ENCODE measurements at regions not wholly inside any gene's neighbourhood (a gene's known extent, or its start where the extent isn't known, plus 50 kb on each side); places are given as distances from the start of the nearest gene placed in this dataset.

DNA sequence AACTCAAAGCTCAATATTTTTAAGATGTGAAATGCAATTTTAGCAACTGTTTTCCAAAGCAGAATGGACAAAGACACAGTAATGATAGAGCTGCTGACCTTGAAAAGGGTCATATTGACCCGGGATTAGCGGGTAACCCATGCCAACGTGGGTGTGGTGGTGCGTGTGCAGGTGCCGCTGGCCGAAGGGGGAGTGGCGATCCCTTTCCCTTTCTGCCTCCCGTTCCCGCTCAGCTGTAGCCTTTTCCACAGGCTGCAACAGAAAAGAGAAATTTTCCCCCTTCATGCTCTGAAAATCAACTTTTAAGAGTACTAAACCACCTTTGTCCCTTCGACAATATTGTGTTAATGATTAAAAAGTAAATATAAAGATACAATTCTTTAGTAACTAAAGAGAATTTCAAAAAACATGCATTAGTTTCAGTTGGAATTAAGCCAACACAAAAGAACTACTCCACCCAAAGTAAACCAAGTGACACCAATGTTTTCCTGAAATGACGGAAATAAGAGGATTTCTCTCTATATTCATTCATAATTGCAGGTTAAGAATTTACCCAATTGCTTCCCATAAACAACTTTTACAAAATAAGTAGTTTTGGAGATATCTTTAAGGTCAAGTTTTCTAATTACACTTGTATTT, 105.2 kb downstream of the ZNF608 start:
- no peak for ATAC-seq
- Mint-ChIP-seq H3K4me1 (no peaks in the 10 kb centered on the region), H3K27ac (no peak overlapping the region), H3K4me3 (no peak overlapping the region), H3K9me3 (ENCODE audit: low read depth) (no peaks in the 10 kb centered on the region), H3K36me3 (ENCODE audit: low read depth) (no peaks in the 10 kb centered on the region), H3K27me3 (peaks cover 42% of the 10 kb centered on the region)
- ChIA-PET POLR2A (no interaction called here), CTCF (interaction anchor here (0.6 to 0.7 kb wide), 2 partner anchors 67 to 408 kb away, joined by 3 read pairs; no protein-coding TSS in a partner anchor)
- no peak for DNase-seq
- intact Hi-C loops (cut with DNase I, micrococcal nuclease): no loop called here

DNA sequence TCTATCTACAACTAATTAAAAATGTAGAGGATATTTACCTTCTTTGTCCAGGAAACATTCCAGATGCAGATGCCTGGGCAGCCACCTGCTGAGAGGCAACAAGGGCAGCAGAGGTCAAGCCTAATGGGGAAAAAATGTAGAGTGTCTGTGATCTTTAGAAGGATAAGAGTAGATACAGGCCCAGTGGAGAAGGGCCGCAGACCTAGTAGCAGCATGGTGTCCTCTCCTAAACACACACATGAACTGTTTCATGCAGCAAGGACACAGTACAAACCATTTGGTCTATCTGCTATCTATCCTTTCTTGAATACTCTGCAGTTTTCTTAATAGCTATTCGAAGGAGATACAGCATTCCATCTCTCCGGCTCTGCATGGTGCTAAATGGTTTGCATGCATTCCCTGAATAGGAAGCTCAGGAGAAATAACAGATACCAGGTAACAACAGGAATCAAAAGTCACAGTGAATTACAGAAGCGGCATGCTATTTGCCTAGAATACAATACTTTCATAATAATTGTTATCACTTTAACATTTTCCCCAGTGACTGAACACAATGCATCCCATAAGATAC, 107.3 kb downstream of the ZNF608 start:
- Mint-ChIP-seq H3K36me3 (ENCODE audit: low read depth) (no peaks in the 10 kb centered on the region), H3K4me1 (no peaks in the 10 kb centered on the region), H3K27ac (no peak overlapping the region), H3K9me3 (ENCODE audit: low read depth) (no peaks in the 10 kb centered on the region), H3K27me3 (peaks cover 40% of the 10 kb centered on the region), H3K4me3 (no peak overlapping the region)
- intact Hi-C loops (cut with DNase I, micrococcal nuclease): no loop called here
- ChIA-PET POLR2A (no interaction called here), CTCF (interaction anchor here (0.6 to 1.3 kb wide), 2 partner anchors 10 to 41 kb away, joined by 3 read pairs; no protein-coding TSS in a partner anchor)
- ATAC-seq (no peak), DNase-seq (no peak)

DNA sequence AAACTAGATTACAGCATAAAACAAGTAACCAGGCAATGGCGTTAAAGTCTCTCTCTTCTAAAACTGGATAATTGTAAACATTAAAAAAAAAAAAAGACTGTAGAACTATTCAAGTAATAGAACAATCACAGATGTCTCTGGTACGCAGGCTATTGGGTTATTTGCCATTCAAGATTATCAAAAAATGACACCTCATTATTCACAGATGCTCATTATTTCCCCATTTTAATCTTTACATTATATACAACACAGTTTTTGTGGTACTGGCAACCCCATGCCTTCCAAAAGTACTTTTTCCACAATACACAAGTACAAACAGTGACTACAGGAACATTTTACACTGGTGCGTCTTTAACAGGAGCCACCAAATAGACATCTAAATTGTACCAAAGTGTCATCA, 109.4 kb downstream of the ZNF608 start:
- DNase-seq (no peak), ATAC-seq (no peak)
- CTCF ChIA-PET: no interaction called here
- POLR2A ChIA-PET: no interaction called here
- no peaks in the 10 kb centered on the region for H3K4me1 Mint-ChIP-seq
- H3K27ac Mint-ChIP-seq: no peak overlapping the region
- intact Hi-C loops (cut with DNase I, micrococcal nuclease): no loop called here
- H3K4me3 Mint-ChIP-seq: no peak overlapping the region
- H3K9me3 Mint-ChIP-seq (ENCODE audit: low read depth): no peaks in the 10 kb centered on the region
- peaks cover 31% of the 10 kb centered on the region for H3K27me3 Mint-ChIP-seq
- no peaks in the 10 kb centered on the region for H3K36me3 Mint-ChIP-seq (ENCODE audit: low read depth)

DNA sequence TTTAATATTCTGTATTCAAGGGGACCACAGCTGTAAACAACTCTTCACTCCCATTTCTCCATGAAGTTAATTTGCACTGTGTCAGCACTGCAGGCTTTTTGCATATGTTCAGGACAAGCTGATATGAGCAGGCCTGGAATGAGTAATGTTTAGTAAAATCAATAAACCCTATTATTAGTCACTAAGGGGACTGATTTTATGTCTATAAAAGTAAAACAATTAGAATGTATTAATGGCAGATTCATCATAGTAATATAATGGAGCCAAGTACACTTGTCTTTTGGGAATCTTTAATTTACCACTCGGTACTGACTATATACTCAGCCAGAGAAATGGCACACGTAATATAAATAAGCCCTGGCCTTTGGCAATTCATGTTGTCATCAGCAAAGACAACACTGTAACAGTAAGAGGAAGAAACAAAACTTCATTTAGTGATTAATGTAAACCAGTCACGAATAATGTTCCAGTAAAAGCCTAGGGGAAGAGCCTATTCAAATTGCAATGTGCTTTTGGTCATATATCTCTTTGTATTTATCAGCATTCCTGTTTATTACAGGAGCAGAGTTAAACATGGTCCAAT, 111.6 kb downstream of the ZNF608 start:
- POLR2A ChIA-PET: no interaction called here
- ATAC-seq: no peak
- peaks cover 27% of the 10 kb centered on the region for H3K27me3 Mint-ChIP-seq

DNA sequence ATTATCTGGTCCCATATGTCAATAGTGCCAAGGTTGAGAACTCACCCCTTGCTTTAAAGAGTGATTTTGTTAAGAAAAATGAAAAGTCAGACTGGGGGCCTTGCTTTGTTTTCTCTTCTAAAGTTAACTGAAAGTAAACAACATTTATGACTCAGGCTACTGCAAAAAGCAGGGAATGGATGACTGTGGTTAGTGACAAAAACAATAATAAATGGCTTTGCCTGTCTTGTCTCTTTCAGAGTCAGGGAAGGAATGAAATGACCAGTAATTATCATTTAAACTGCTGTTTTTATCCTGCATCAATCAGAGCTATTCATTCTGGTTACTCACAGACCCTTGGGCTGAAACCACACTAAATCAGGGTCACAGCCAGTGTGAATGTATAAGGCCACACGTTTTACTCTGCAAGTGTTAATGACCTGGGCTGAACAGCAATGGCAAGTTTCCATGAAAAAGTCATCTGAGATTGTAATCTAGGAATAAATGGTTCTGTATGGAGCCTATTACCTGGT, 112.2 kb downstream of the ZNF608 start:
- no peak for DNase-seq
- Mint-ChIP-seq H3K4me1 (no peaks in the 10 kb centered on the region), H3K27ac (no peak overlapping the region), H3K4me3 (no peak overlapping the region), H3K9me3 (ENCODE audit: low read depth) (no peaks in the 10 kb centered on the region), H3K36me3 (ENCODE audit: low read depth) (no peaks in the 10 kb centered on the region), H3K27me3 (peaks cover 24% of the 10 kb centered on the region)
- ChIA-PET CTCF (interaction anchor here (0.6 kb wide), 1 partner anchor 215 kb away, joined by 3 read pairs; no protein-coding TSS in a partner anchor), POLR2A (no interaction called here)
- ATAC-seq: no peak
- intact Hi-C loops (cut with DNase I, micrococcal nuclease): no loop called here

More for the DNA sequence above, 111.6 kb downstream of the ZNF608 start:
- no peak for DNase-seq
- H3K36me3 Mint-ChIP-seq (ENCODE audit: low read depth): no peaks in the 10 kb centered on the region
- no peak overlapping the region for H3K4me3 Mint-ChIP-seq
- no peak overlapping the region for H3K27ac Mint-ChIP-seq
- CTCF ChIA-PET: no interaction called here
- H3K9me3 Mint-ChIP-seq (ENCODE audit: low read depth): no peaks in the 10 kb centered on the region
- no peaks in the 10 kb centered on the region for H3K4me1 Mint-ChIP-seq
- intact Hi-C loops (cut with DNase I, micrococcal nuclease): no loop called here

DNA sequence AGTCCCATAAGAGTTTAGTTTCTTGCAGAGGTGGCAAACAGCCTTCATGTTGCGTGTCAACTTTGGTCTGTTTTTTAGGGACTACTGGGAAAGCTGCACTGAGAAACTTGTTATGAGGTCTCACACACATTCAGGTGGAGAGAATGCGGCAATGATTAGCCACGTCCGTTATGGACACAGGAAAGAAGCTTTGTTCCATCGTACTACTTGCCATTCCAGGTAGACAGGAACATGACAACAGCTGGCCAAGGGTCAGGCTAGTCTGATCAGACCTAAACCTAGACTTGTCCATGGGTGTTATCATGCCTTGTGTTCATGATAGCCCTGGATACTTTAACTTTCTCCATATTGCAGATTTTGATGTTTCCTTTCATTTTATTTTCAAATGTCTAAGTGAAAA, 113.2 kb downstream of the ZNF608 start:
- no peaks in the 10 kb centered on the region for H3K4me1 Mint-ChIP-seq
- no peak for DNase-seq
- peaks cover 22% of the 10 kb centered on the region for H3K27me3 Mint-ChIP-seq
- no peaks in the 10 kb centered on the region for H3K36me3 Mint-ChIP-seq (ENCODE audit: low read depth)
- H3K4me3 Mint-ChIP-seq: no peak overlapping the region
- no peaks in the 10 kb centered on the region for H3K9me3 Mint-ChIP-seq (ENCODE audit: low read depth)
- no peak overlapping the region for H3K27ac Mint-ChIP-seq
- CTCF ChIA-PET: no interaction called here
- intact Hi-C loops (cut with DNase I, micrococcal nuclease): no loop called here
- POLR2A ChIA-PET: no interaction called here
- ATAC-seq: no peak

DNA sequence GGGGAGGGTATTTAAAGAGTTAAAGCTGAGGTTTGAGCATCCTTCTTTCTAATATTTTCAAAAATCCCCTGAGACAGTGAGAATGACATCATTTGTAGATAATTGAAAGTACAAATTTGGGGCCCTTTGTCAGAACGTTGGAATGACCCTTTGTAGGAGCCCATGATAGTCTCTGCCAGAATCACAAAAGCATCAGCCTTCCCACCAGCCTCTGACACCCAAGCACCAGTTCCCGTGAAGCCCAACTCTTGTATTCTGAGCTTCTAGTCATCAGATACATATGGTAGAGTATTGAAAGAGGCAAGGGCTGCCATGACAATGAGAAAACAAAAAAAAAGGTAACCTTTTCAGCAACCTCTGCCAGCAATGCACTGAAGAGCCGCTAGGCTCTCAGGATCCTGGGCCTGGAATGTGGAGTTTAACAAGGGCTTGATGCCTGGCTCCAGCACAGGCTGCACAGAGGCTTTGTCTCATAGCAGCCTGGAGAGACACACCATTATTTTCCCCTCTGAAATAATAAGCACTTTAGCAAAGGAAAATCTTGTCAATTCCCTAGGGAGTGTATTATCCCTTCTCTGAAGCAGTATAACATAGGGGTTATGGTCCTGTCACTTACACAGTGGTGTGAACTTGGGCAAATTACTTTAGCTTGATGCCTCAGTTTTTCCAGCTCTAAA, 114.4 kb downstream of the ZNF608 start:
- H3K36me3 Mint-ChIP-seq (ENCODE audit: low read depth): no peaks in the 10 kb centered on the region
- ChIA-PET CTCF (no interaction called here), POLR2A (no interaction called here)
- intact Hi-C loops (cut with DNase I, micrococcal nuclease): no loop called here
- DNase-seq: no peak
- no peak for ATAC-seq
- H3K9me3 Mint-ChIP-seq (ENCODE audit: low read depth): no peaks in the 10 kb centered on the region
- peaks cover 25% of the 10 kb centered on the region for H3K27me3 Mint-ChIP-seq
- no peak overlapping the region for H3K27ac Mint-ChIP-seq
- no peaks in the 10 kb centered on the region for H3K4me1 Mint-ChIP-seq
- H3K4me3 Mint-ChIP-seq: no peak overlapping the region

DNA sequence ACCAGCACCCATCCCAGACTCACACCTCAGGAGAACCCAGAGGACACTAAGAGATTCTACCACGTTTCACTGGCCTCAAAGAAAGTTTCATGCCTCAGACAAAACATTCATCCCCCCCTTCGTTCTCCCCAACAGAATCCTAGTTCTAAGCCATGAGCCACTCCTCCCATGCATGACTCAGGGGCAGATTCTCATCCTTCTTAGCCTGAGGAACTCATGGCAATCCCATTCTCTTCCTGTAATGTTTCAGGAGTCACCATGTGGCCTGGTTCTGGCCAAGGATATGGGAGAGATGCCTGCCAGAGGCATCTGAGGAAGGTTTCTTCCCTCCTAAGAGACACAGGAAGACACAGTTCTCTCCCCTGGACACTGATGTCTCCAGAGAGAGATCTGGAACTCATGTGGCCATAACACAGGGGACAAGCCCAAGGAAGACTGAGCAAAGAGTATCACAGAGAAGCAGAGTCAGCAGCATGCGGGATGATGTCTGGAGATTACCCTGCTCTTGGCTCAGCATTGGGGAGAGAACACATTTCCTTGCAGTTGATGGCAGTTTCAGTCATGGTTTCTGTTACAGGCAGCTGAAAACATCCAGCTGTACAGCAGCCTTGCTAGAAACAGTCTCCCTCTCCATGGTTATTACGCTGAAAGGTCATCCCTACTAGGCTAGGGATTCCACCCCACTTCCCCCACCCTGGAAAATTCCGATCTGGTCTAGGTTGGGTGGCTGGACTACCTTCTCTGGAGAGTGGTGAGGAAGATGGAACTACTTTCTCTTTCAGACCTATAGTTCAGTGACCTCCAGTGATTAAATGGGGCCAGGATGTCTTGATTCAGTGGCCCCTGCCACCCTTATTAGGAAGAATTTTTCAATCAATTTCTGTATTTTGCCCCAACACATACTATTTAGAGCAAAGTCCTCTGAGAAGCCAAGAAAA, 115.4 kb downstream of the ZNF608 start:
- Mint-ChIP-seq H3K4me3 (no peak overlapping the region), H3K9me3 (ENCODE audit: low read depth) (no peaks in the 10 kb centered on the region), H3K36me3 (ENCODE audit: low read depth) (no peaks in the 10 kb centered on the region), H3K27ac (no peak overlapping the region), H3K4me1 (no peaks in the 10 kb centered on the region), H3K27me3 (peaks cover 23% of the 10 kb centered on the region)
- ATAC-seq (no peak), DNase-seq (no peak)
- POLR2A ChIA-PET: no interaction called here
- CTCF ChIA-PET: no interaction called here
- intact Hi-C loops (cut with DNase I, micrococcal nuclease): no loop called here

DNA sequence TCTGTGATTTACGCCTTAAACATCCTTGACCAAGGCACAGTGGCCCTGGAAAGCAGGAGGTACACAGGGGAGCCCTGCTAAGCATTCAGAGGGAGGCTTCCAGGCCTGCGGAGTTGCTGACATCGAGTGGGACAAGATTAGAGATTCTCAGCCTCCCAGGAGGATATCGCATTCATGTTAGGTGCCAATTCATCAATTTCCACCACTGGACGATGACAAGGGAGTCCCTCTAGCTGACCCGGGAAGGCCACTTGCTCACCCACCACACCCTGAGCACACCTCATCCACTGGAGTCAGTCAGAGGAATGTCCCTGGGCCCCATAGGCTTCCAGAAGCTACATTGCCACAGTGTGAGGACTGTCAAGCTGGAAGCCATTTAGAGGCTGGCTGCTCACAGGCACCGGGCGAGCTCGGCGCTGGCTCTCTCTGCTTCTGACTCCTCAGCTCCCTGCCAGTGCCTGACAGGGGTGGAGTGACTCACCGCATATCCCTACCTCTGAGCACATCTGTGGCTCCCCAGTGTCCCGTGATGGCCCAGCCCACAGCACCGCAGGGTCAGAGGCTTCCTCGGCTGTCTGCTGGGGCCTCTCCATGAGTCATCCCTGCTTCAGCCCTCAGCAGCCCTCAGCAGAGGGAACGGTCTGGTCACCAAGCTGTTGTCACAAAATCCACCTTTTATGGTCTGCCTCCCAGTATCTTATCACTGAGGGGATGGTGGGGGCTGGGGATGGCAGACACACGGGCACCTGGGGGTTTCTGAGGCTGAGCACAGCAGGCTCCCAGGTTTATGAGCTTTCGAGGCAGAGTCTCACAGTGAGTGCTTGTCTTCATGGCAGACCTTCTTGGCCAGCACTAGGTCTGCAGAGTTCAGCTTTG, 117.5 kb downstream of the ZNF608 start:
- Mint-ChIP-seq H3K4me3 (no peak overlapping the region), H3K27me3 (peaks cover 28% of the 10 kb centered on the region), H3K4me1 (no peaks in the 10 kb centered on the region), H3K36me3 (ENCODE audit: low read depth) (no peaks in the 10 kb centered on the region), H3K9me3 (ENCODE audit: low read depth) (no peaks in the 10 kb centered on the region), H3K27ac (no peak overlapping the region)
- ATAC-seq (peak; percentile 30), DNase-seq (no peak)
- ChIA-PET CTCF (no interaction called here), POLR2A (interaction anchor here (0.6 kb wide), 1 partner anchor 660 kb away, joined by 3 read pairs; no protein-coding TSS in a partner anchor)
- intact Hi-C loops (cut with DNase I, micrococcal nuclease): no loop called here

DNA sequence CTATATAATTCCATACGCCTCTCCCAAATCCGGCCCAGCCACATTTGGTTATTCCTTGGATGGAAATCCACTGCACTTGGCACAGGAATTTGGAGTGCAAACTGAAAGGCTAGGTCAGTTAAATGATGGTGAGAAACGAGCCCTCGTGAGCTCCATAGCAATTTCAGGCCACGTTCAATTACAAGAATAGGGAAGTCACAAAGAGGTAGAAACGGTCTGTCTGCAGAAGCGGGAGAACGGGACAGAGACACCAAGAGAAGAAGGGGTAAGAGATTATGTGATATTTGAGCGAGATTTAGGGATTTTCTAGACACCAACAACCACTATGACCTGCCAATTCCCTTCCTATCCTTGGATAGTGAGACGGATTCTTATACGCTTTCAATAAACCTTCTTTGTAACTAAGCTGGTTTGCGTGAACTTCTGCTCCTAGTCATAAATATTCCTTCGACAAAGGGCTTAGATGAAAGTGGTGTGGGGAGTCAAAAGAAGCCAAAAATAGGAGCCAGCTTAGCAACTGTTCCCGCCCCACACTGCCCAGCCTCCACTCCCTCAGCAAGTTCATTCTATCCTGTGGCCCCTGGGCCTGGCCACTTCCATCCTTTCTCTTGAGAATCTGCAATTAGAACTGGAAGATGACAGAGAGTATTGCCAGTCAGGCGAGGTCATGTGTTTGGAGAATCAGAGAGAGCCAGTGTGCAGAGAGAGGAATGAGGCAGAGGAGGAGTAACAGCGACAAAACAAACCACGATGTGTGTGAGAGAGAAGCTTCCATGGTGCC, 118.4 kb downstream of the ZNF608 start:
- Mint-ChIP-seq H3K27ac (no peak overlapping the region), H3K4me3 (no peak overlapping the region), H3K27me3 (peaks cover 27% of the 10 kb centered on the region), H3K4me1 (no peaks in the 10 kb centered on the region), H3K9me3 (ENCODE audit: low read depth) (no peaks in the 10 kb centered on the region), H3K36me3 (ENCODE audit: low read depth) (no peaks in the 10 kb centered on the region)
- ChIA-PET CTCF (no interaction called here), POLR2A (no interaction called here)
- intact Hi-C loops (cut with DNase I, micrococcal nuclease): no loop called here
- ATAC-seq: no peak
- no peak for DNase-seq

All from activated CD4-positive, alpha-beta T cell treated with anti-CD3 and anti-CD28 coated beads for 36 hours (primary cell).